Endothelial cell of umbilical vein (primary cell): ENCODE measurements at regions not wholly inside any gene's neighbourhood (a gene's known extent, or its start where the extent isn't known, plus 50 kb on each side); places are given as distances from the start of the nearest gene placed in this dataset.

Experiments
- MAX ChIP-seq: IDR thresholded peaks from 2 replicates; pipeline ENCODE4 v1.6.1; 2011; ENCODE audit not compliant: insufficient read depth, insufficient read length
- POLR2A ChIP-seq: IDR thresholded peaks from 2 replicates; pipeline ENCODE4 v1.6.1; 2012; ENCODE audit warnings: low read depth, mild to moderate bottlenecking, control low read depth, low read length
- TF ChIP-seq, protein P1 (sequence below), 2 donors: IDR thresholded peaks; 1 replicate in 1 of 2; 2 replicates in 1 of 2; pipeline ENCODE4 v1.5.1; 2011; ENCODE audit warnings: low read length in 2 of 2, mild to moderate bottlenecking in 2 of 2, moderate library complexity in 2 of 2, control low read depth in 1 of 2, inconsistent platforms in 1 of 2, low read depth in 1 of 2; ENCODE audit not compliant: insufficient read depth in 1 of 2; ENCODE audit errors: extremely low read depth in 1 of 2

DNA sequence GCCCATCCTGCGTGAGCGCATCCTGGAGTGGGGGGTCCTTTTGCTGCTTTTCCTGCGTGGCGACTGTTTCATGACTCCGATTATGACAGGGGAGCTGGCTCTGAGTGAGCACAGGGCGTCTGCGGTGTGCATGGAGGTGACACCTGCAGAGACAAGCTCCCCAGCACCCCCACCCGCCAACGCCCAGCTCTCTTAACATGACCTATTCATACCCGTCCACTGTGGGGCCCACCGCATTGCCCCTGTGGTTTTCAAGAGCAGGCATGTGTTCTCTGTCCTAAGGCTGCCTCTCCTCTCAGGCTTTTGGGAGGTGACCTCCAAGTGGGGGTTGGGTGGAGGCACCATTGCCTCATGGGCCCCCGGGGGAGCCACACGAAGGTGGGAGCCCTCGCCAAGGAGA, 500.7 kb downstream of the TCERG1L start:
- TF ChIP-seq, protein P1, sequence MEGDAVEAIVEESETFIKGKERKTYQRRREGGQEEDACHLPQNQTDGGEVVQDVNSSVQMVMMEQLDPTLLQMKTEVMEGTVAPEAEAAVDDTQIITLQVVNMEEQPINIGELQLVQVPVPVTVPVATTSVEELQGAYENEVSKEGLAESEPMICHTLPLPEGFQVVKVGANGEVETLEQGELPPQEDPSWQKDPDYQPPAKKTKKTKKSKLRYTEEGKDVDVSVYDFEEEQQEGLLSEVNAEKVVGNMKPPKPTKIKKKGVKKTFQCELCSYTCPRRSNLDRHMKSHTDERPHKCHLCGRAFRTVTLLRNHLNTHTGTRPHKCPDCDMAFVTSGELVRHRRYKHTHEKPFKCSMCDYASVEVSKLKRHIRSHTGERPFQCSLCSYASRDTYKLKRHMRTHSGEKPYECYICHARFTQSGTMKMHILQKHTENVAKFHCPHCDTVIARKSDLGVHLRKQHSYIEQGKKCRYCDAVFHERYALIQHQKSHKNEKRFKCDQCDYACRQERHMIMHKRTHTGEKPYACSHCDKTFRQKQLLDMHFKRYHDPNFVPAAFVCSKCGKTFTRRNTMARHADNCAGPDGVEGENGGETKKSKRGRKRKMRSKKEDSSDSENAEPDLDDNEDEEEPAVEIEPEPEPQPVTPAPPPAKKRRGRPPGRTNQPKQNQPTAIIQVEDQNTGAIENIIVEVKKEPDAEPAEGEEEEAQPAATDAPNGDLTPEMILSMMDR (IDR thresholded peaks at IDR 0.05; ENCODE audit: extremely low read depth in 1 of 2, insufficient read depth in 1 of 2, low read depth in 1 of 2, low read length in 2 of 2): no peak
- TF ChIP-seq MAX: no peak
- TF ChIP-seq POLR2A: no peak
